Choroid plexus epithelial cell (primary cell): ENCODE measurements at regions not wholly inside any gene's neighbourhood (a gene's known extent, or its start where the extent isn't known, plus 50 kb on each side); places are given as distances from the start of the nearest gene placed in this dataset.
"Not testable (repeated sequence)": the region's sequence is repeated elsewhere in the genome, so short reads cannot be mapped to it uniquely, and the experiment has no call there.

Source experiments
- DNase-seq: peaks from one replicate; pipeline ENCODE4 v3.0.0-alpha.2; 2010; ENCODE audit warnings: low read depth
- H3K4me3 ChIP-seq: 2 replicates; pipeline ENCODE4 v1.5.1; 2011; ENCODE audit warnings: low read depth, mild to moderate bottlenecking, control low read depth, low read length, moderate library complexity
- TF ChIP-seq, protein P1 (sequence below): conservative IDR thresholded peaks from 2 replicates; pipeline ENCODE4 v1.5.1; 2011; ENCODE audit warnings: low read depth, mild to moderate bottlenecking, control low read depth, inconsistent platforms, low read length, moderate library complexity

DNA sequence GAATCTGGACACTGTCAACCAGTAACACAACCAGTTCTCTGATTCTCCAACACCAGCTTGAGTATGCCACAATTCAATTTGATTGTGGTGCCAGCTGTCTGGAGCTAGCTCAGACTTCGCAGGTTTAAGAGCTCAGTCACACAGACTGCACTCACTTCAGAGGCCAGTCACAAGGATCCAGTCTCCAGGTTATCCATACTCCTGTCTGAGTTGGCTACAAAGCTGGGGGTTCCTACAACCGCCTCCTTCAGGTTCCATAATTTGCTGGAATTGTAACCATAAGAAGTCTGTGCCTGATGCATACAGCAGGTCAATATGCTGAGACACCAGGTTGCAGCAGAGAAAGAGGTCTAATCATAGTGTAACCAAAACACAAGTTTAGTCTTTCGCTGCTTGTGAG is 70.5 kb upstream of the CPSF6 start:
- DNase-seq, result no peak
- no peak overlapping the region for H3K4me3 ChIP-seq
- TF ChIP-seq, protein P1, sequence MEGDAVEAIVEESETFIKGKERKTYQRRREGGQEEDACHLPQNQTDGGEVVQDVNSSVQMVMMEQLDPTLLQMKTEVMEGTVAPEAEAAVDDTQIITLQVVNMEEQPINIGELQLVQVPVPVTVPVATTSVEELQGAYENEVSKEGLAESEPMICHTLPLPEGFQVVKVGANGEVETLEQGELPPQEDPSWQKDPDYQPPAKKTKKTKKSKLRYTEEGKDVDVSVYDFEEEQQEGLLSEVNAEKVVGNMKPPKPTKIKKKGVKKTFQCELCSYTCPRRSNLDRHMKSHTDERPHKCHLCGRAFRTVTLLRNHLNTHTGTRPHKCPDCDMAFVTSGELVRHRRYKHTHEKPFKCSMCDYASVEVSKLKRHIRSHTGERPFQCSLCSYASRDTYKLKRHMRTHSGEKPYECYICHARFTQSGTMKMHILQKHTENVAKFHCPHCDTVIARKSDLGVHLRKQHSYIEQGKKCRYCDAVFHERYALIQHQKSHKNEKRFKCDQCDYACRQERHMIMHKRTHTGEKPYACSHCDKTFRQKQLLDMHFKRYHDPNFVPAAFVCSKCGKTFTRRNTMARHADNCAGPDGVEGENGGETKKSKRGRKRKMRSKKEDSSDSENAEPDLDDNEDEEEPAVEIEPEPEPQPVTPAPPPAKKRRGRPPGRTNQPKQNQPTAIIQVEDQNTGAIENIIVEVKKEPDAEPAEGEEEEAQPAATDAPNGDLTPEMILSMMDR, result no peak

DNA sequence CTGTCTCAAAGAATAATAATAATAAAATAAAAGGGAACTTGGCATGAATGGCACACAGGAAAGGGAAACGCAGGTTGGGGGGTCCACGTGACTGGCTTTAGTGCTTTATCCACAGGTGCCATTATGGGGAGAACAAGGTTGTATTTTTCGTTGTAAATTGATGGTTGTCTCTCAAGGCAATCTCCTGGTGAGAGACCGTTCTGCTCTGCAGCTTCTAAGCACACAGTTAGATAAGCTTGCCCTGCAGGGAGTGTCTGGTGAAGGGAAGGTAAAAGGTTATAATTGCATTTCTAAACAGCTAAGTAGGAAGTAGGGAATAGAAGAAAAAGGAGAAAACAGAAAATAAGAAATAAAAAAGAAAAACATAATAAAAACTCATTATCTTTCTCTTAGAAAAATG is 69.1 kb upstream of the CPSF6 start:
- H3K4me3 ChIP-seq, result no peak overlapping the region
- TF ChIP-seq, protein P1, result no peak
- DNase-seq, result no peak

DNA sequence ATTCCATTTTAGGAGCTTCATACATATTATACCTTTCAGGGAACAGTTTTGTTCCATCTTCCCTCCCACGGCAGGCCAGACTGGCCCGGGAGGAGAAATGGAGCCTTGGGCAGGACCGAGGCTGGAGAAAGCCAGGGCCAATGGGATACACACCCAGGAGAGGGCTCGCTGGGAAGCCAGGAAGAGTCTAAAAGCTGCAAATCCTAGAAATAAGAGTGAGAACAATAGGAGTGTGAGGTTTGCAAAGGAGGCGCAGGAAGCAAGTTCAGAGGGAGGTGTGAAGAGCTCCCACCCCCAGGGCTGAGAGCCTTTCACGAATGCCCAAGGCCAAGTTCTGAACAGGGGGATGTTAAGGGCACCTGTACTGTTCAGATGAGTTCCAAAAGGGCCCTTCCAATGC is 67.5 kb upstream of the CPSF6 start:
- DNase-seq, result no peak
- H3K4me3 ChIP-seq, result no peak overlapping the region
- TF ChIP-seq, protein P1, result no peak

DNA sequence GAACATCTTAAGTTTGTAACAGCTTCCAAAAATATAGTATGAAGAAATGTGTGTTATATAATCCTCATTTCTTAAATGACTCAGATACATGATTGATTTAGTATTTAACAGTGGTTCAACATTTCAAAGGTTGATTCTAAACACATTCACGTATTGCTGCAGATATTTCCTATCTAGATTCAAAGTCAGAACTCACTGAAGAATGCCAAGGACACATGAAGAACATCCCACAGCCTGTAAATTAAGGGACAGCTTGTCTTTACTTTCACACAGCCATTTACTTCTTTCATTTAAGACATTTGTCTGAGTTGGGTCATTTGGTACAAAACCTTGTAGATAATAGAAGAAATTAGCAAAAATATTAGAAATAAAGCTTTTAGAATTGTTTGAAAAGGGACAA is 66.9 kb upstream of the CPSF6 start:
- TF ChIP-seq, protein P1, result no peak
- no peak overlapping the region for H3K4me3 ChIP-seq

DNA sequence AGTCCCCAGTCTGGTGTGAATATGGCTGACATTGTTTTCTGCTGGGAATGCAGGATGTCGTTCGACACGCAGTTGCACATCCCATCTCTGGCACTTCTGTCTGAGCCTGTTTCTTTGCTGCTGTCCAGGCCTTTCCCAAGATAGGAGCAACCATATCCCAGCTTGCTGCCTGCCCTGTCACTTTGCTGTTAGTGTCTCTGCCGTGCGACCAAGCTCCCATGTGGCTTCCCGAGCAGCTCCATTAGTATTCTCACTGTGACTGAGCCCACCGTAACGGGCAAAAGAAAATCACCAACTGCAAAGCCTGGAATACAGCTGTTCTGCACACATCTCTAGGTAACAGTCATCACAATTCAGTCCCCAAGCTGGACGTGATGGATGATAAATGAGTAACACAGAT is 66.0 kb upstream of the CPSF6 start:
- TF ChIP-seq, protein P1, result no peak
- no peak overlapping the region for H3K4me3 ChIP-seq
- no peak for DNase-seq

More for the DNA sequence above, 66.9 kb upstream of the CPSF6 start:
- DNase-seq, result no peak

DNA sequence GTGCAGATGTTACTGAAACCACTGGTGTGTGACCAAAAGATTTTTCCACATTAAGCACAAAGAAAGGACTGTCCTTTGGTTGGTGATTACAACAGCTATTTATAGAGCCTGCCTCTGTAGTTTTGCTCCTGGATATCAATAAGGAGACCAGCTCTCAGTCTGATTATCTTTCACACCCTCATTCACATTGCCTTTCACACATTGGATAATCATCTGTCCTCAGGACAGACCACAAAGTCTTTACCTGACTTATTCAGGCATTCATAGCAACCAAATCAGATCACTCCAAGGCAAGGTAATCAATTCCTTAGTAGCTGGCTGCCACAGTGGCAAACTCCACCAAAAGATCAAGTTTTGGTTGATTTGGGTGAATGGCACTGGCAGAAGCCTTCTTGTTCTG is 59.6 kb upstream of the CPSF6 start:
- H3K4me3 ChIP-seq, result no peak overlapping the region
- TF ChIP-seq, protein P1, result no peak
- no peak for DNase-seq

DNA sequence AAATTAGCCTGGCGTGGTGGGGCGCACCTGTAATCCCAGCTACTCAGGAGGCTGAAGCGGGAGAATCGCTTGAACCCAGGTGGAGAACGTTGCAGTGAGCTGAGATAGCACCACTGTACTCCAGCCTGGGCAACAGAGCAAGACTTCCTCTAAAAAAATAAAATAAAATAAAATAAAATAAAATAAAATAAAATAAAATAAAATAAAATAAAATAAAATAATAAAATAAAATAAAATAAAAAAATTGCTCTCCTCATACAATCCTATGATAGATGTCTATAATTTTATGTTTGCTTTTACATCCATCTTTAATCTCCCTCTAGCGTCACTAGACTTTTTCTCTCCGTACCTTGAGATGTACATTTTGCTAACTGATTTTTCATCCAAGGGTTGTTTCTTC is 51.8 kb upstream of the CPSF6 start:
- H3K4me3 ChIP-seq, DNase-seq: not testable (repeated sequence)
